ENCODE measurements at regions not wholly inside any gene's neighbourhood (a gene's known extent, or its start where the extent isn't known, plus 50 kb on each side); places are given as distances from the start of the nearest gene placed in this dataset.

DNA sequence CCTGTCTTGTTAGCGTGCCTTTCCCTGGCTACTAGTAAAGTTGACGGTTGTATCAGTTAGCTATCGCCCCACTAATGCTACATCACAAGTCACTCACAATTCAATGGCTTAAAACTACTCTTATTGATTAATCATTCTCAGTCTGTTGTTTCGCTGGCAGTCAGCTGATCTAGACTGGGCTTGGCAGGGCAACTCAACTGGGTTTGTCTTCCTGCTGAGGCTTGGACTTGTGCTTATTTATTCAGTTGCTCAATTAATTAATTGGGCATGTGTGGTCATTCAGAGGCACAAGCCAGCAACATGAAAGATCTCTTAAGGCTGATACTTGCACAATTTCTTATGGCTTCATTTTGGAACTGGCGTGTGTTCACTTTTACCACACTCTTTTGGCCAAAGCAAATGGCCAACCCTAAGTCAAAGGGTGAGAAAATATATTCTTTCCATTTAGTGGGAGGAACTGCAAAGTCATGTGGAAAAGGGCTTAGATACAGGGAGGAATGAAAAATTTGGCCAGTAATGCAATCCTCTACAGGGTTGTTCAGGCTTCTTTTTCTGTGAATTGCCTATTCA, 333.5 kb downstream of the GPR37 start:
- WGBS, 2 donors: 86 to 88% methylated on average over 5 of the region's 5 CpGs

DNA sequence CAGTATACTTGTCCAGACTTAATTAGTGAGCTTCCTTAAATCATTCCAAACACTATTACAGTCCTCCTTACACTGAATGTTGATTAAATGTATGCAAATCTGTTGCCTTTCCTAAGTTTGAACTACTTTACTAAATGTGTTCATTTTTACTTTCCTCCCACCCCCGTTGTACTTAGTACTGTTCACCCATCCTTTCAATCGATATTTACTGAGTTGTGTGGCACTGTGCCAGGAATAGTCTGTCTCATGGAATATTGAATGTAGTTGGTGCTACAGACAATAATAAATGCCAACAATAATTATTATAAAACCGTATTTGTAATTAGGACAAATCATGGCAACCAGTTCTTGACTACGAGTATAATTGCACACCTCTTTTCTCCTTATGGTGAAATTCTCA, 335.7 kb downstream of the GPR37 start:
- 67 to 73% methylated on average over 4 of the region's 4 CpGs for WGBS, 2 donors
- intact Hi-C loops (cut with DNase I; ENCODE audit: low total_unique reads): no loop called here
- no peak for DNase-seq (ENCODE audit: low spot score in 2 of 2)
- no peak overlapping the region for H3K4me3 ChIP-seq (ENCODE audit: low read depth, poor library complexity, severe bottlenecking)
- TF ChIP-seq, protein P1, sequence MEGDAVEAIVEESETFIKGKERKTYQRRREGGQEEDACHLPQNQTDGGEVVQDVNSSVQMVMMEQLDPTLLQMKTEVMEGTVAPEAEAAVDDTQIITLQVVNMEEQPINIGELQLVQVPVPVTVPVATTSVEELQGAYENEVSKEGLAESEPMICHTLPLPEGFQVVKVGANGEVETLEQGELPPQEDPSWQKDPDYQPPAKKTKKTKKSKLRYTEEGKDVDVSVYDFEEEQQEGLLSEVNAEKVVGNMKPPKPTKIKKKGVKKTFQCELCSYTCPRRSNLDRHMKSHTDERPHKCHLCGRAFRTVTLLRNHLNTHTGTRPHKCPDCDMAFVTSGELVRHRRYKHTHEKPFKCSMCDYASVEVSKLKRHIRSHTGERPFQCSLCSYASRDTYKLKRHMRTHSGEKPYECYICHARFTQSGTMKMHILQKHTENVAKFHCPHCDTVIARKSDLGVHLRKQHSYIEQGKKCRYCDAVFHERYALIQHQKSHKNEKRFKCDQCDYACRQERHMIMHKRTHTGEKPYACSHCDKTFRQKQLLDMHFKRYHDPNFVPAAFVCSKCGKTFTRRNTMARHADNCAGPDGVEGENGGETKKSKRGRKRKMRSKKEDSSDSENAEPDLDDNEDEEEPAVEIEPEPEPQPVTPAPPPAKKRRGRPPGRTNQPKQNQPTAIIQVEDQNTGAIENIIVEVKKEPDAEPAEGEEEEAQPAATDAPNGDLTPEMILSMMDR (IDR thresholded peaks at IDR 0.05): no peak

More for the DNA sequence above, 333.5 kb downstream of the GPR37 start:
- H3K4me3 ChIP-seq (ENCODE audit: low read depth, poor library complexity, severe bottlenecking): no peak overlapping the region
- DNase-seq (ENCODE audit: low spot score in 2 of 2): no peak
- intact Hi-C loops (cut with DNase I; ENCODE audit: low total_unique reads): no loop called here
- TF ChIP-seq, protein P1 (IDR thresholded peaks at IDR 0.05): no peak
- no peak for TF ChIP-seq POLR2A (IDR thresholded peaks at IDR 0.05)

DNA sequence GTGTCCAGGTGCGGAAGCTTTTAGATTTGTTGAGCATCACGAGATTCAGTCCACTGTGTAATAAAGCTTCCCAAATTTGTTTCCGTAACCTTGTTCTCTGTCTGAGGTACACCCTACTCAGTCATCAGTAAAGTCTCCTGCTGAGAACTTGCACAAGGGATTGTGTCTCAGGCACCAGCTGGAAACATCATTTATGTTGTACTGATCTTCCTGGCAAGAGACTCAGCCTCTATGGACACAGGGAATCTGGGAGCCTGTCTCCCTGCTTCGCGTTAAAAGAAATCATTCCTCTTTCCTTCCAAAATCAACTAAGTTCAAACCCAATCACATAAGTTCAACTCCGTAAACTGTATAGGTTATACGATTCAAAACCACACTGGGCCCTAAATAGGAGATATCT, 336.8 kb downstream of the GPR37 start:
- no peak for TF ChIP-seq POLR2A (IDR thresholded peaks at IDR 0.05)
- TF ChIP-seq, protein P1 (IDR thresholded peaks at IDR 0.05): no peak
- intact Hi-C loops (cut with DNase I; ENCODE audit: low total_unique reads): no loop called here
- 85 to 91% methylated on average over 7 of the region's 7 CpGs for WGBS, 2 donors
- DNase-seq (ENCODE audit: low spot score in 2 of 2): no peak
- H3K4me3 ChIP-seq (ENCODE audit: low read depth, poor library complexity, severe bottlenecking): no peak overlapping the region

DNA sequence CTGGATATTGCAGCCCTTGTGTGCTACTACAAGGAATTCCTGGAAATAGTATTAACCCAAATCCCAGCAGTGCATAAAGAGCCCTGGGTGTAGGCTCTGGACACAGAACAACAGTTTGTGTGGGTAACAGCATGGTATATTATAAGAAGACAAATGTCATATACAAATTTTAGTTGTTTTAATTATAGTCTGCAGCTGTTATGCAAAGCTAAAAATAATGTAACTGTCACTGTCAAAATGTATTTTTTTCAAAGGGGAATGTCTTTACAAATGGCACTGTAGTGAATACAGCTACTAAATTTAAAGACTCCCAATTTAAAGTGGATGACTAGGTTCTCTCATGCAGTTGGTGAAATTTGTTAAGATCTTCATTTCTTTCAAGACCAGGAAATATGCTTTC, 339.0 kb downstream of the GPR37 start:
- no peak for DNase-seq (ENCODE audit: low spot score in 2 of 2)
- no peak for TF ChIP-seq POLR2A (IDR thresholded peaks at IDR 0.05)
- TF ChIP-seq, protein P1 (IDR thresholded peaks at IDR 0.05): no peak
- H3K4me3 ChIP-seq (ENCODE audit: low read depth, poor library complexity, severe bottlenecking): no peak overlapping the region
- intact Hi-C loops (cut with DNase I; ENCODE audit: low total_unique reads): no loop called here

DNA sequence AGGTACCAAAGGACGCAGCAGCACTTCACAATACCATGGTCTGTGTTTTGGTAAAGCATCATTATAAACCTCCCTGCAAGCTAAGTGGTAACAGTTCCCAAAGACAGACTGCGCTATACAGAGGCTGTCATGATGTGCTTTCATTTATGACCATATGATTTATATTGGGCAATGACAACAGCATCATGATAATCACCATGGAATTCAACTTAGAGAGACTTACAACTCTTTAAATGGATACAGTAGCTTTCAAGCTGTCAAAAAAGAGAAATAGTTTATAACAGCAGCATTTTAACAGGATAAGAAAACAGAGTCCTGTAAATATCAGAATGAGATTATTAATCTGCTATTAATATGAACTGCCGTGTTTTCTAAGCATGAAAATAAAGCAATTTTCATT, 341.7 kb downstream of the GPR37 start:
- no peak for DNase-seq (ENCODE audit: low spot score in 2 of 2)
- TF ChIP-seq POLR2A (IDR thresholded peaks at IDR 0.05): no peak
- TF ChIP-seq, protein P1 (IDR thresholded peaks at IDR 0.05): no peak
- H3K4me3 ChIP-seq (ENCODE audit: low read depth, poor library complexity, severe bottlenecking): no peak overlapping the region
- 63% methylated on average over 3 of the region's 3 CpGs for WGBS, 2 donors
- intact Hi-C loops (cut with DNase I; ENCODE audit: low total_unique reads): no loop called here

DNA sequence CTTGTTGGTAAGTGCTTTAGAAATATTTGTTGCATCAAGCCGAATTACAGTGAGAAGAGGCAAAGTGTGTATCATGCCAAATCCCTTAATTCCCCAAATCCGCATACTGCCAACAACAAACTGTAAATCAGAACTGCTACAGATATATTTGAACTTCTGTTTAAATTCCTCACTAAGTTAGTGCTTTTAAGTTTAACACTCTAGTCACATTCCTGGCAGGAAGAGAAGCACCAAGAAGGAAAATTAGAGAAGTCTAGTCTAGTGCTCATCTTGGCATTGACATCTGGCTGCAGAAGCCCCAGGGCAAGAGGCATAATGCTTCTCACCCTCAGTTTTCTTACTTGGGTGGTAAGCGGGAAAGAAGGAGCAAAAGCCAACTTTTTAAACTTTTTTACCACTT, 343.5 kb downstream of the GPR37 start:
- no peak for DNase-seq (ENCODE audit: low spot score in 2 of 2)
- TF ChIP-seq, protein P1 (IDR thresholded peaks at IDR 0.05): no peak
- no peak for TF ChIP-seq POLR2A (IDR thresholded peaks at IDR 0.05)
- no peak overlapping the region for H3K4me3 ChIP-seq (ENCODE audit: low read depth, poor library complexity, severe bottlenecking)
- 53 to 59% methylated on average over 3 of the region's 3 CpGs for WGBS, 2 donors
- intact Hi-C loops (cut with DNase I; ENCODE audit: low total_unique reads): no loop called here

Measured in lower leg skin (tissue), 4 donors.